HG03457 (cell line): ENCODE measurements at regions not wholly inside any gene's neighbourhood (a gene's known extent, or its start where the extent isn't known, plus 50 kb on each side); places are given as distances from the start of the nearest gene placed in this dataset.

ENCODE experiments used
- ATAC-seq: cut with Tn5 transposase; IDR thresholded peaks from one replicate; pipeline ENCODE4 v1.9.1; 2021; ENCODE audit warnings: moderate number of reproducible peaks; ENCODE audit not compliant: unreplicated experiment

GRCh38 chr2:2708575-2709430 lies 377.7 kb upstream of the MYT1L start:
- ATAC-seq, result no peak

GRCh38 chr2:2707206-2707991 lies 376.3 kb upstream of the MYT1L start:
- ATAC-seq, result no peak

DNA sequence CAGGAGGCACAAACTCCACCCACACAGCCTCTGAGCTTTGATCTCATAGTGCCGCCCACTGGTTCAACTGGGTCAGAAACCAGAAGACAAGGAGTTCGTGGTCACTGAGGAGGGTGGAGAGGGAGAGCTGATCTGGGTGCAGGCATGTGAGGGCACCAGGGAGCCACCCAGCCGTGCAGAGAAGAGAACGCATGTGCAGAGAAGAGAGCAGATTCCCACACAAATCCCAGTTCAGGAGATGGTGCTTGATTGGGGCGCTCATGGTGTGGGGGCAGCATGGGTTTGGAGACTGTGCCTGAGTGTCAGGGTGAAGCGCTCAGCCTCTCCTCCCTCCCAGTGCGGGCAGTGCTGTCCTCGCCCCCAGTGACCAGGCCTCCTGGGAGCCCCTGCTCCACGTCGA lies 375.2 kb upstream of the MYT1L start:
- no peak for ATAC-seq

GRCh38 chr2:2705871-2706270 lies 374.8 kb upstream of the MYT1L start:
- no peak for ATAC-seq

GRCh38 chr2:2704428-2705090 lies 373.5 kb upstream of the MYT1L start:
- no peak for ATAC-seq

GRCh38 chr2:2703762-2704427 lies 372.8 kb upstream of the MYT1L start:
- ATAC-seq, result no peak

- ATAC-seq, result no peak
Measured at GRCh38 chr2:2703172-2703571, 372.1 kb upstream of the MYT1L start.

DNA sequence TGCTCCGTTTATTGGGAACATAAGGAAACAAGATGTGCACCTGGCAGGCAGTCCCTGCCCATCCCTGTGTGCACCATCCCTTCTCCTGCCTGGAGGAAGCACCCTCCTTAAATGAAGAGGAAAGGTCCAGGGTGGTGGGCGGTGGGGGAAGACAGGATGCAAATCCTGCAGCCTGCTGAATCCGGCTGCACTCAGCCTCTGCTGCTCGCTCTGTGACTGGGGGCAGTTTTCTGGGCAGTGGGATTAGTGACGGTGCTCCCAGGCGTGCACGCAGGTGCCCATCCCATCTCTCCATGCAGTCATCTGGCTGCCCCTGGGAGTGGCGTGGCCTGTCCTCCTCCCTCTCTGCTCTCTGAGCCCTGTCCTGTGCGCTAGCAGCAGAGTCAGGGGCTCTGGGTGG lies 371.3 kb upstream of the MYT1L start:
- ATAC-seq, result no peak

DNA sequence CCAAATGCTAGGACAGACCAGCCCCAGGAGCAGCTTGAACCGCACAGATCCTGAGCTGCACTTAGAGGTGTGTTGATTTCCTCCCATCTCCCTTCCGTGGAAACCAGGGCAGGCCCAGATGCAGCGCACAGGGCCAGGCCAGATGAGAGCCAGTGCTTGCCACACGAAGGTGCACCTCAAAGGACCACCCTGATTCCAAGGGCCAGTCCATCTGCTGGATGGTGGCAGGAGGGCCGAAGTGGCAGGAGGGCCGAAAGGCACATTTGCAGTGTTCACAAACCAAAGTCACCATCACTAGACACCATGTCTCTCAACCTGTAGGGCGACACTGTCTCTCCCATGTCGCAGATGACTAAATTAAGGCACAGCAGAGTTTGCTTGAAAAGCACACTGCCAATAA lies 370.7 kb upstream of the MYT1L start:
- no peak for ATAC-seq

DNA sequence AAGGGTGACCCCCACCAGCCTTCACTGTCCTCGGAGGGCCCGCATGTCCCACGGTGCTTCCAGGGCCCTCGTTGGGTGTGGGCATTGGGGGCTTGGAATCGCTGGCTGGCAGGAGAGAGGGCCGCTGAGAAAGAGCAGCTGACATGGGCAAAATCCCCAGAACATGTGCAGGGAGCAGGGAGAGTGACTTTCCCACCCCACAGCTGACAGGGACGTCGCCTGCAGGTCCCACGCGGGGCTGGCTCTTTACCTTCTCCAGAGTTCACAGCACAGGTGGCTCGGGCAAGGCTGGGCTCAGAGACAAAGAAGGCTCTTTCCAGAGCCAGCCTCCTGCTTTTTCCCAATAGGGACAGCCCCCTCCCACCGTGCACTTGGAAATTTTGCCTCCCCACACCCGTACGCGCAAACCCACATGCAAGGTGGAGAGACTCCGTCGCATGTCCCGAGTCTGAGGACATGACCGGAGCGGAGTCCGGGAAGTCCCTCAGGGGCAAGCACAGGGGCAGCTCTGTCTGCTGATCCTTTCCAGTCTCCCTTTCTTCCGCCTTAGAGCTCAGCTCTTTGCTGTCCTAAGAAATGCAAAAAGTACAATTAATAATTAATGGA lies 370.2 kb upstream of the MYT1L start:
- no peak for ATAC-seq

DNA sequence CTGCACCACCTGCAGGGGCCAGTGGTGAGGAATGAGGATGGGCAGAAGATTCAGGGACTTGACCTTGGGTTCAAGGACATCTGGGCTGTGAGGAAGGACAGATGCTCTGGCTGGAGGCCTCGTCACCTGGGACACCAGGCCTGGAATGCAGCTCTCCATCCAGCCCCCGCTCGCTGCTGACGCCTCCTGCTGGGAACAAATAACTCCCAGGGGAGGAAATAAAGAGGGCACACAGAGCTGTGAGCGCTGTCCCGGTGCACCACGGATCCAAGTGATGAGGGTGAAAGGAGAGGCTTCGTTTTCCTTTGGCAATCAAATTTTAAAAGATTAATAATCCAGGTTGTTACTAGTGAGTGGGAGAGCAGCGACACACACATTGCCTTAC lies 368.0 kb upstream of the MYT1L start:
- ATAC-seq, result no peak

- ATAC-seq, result no peak
Measured at GRCh38 chr2:2698182-2699120, 367.4 kb upstream of the MYT1L start.

DNA sequence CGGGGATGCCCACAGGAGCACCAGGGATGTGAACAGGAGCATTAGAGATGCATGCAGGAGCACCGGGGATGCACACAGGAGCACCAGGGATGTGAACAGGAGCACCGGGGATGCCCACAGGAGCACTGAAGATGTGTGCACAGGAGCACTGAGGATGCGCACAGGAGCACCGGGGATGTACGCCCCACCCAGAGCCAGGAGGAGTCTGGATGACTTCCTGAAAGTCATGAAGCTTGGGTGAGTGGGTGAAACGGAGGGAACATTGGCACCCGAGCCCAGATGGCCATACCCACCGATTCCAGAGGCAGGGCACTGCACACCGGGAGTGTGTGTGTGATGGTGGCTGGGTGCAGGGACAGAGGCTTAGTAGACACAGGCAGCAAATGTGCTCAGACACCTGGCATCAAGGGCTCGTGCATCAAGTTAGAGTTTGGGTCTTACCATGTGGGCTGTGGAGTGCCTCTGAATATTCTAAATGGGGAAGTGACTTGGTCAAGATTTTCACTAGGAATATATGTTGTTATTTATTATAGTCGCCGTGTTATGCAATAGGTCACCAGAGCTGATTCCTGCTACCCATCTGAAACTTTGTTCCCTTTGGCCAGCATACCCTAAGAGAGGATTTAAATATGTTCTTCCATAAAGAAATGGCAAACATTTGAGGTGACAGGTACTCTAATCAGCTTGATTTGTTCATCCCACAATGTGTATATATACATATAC lies 365.8 kb upstream of the MYT1L start:
- no peak for ATAC-seq

GRCh38 chr2:2696325-2696724 lies 365.2 kb upstream of the MYT1L start:
- no peak for ATAC-seq

DNA sequence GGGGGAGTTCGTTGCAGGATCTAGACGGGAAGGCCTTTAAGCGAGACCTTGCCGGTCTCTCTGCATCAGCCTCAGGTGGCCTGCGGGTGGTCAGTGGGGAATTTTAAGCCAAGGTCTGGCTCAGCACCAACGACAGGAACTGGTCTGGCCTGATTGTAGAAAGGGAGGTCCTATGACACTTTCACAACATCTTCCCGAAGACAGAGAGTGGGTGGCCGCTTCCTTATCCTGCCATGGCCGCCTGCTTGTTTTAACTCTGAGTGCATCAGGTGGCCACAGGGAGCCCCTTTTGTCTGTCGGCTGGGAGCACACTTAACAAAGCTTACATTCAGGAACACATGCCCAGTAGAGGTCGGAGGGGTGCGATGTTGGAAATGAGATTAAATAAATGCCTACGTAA lies 363.7 kb upstream of the MYT1L start:
- no peak for ATAC-seq

- ATAC-seq, result no peak
Measured at GRCh38 chr2:2692599-2693389, 361.7 kb upstream of the MYT1L start.

DNA sequence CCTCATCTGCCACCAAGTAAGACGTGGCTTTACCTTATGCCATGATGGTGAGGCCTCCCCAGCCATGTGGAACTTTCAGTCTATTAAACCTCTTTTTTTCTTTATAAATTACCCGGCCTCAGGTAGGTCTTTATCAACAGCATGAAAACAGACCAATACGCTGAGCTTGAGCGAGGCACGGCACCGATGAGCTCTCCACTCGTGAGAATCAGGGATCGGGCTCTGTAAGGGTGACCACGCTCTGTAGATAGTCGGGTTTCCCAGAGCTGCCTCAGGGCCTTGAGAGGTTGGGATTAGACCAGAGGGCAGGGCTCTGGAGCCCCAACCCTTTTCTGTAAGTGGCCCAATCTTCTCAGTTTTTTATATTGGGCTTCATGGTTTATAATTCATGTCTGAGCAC lies 360.3 kb upstream of the MYT1L start:
- no peak for ATAC-seq

DNA sequence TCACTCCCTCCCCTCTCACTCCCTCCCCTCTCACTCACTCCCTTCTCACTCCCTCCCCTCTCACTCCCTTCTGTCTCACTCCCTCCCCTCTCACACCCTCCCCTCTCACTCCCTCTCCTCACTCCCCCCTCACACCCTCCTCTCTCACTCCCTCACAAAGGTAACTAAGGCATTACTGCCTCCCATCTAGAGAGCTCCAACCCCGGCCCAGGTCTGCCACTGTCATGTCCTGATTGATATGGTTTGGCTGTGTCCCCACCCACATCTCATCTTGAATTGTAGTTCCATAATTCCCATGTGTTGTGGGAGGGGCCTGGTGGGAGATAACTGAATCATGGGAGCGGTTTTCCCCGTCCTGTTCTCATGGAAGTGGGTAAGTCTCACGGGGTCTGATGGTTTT lies 359.9 kb upstream of the MYT1L start:
- ATAC-seq, result no peak
